ENCODE measurements at regions not wholly inside any gene's neighbourhood (a gene's known extent, or its start where the extent isn't known, plus 50 kb on each side); places are given as distances from the start of the nearest gene placed in this dataset.

- TF ChIP-seq CTCF (conservative IDR thresholded peaks at IDR 0.05; ENCODE audit: low read length) = no peak
- TF ChIP-seq EZH2phosphoT487 (IDR thresholded peaks at IDR 0.05; ENCODE audit: borderline replicate concordance) = no peak
Observed at GRCh38 chr6:76330031-76330430, 257.6 kb upstream of the IMPG1 start.
